GM12892 (cell line): ENCODE measurements at regions not wholly inside any gene's neighbourhood (a gene's known extent, or its start where the extent isn't known, plus 50 kb on each side); places are given as distances from the start of the nearest gene placed in this dataset.
"Not testable (repeated sequence)": the region's sequence is repeated elsewhere in the genome, so short reads cannot be mapped to it uniquely, and the experiment has no call there.

Source experiments
- POLR2A ChIP-seq: IDR thresholded peaks from 2 replicates; pipeline ENCODE4 v1.6.1; 2011; ENCODE audit warnings: low read depth, low read length, control low read depth
- POLR2AphosphoS5 ChIP-seq: IDR thresholded peaks from 2 replicates; pipeline ENCODE4 v1.6.1; 2011; ENCODE audit warnings: low read depth, low read length, control low read depth
- TAF1 ChIP-seq: IDR thresholded peaks from 2 replicates; pipeline ENCODE4 v1.6.1; 2011; ENCODE audit warnings: low read depth, mild to moderate bottlenecking, control low read depth, low read length, borderline replicate concordance

GRCh38 chr9:39496248-39496647 lies 140.8 kb downstream of the SPATA31A1 start:
- not testable (repeated sequence) for TF ChIP-seq TAF1, POLR2A, POLR2AphosphoS5
